NCI-H146 (cell line): ENCODE measurements at regions not wholly inside any gene's neighbourhood (a gene's known extent, or its start where the extent isn't known, plus 50 kb on each side); places are given as distances from the start of the nearest gene placed in this dataset.

ENCODE experiments used
- DNase-seq: peaks from one replicate; lab custom pipeline; 2025; lab: John Stamatoyannopoulos, UW

- no peak for DNase-seq
These were observed 558.7 kb upstream of the VSTM2A start for GRCh38 chr7:53983480-53983879.

- DNase-seq, result no peak
These were observed 557.4 kb upstream of the VSTM2A start for GRCh38 chr7:53984776-53985175.

DNA sequence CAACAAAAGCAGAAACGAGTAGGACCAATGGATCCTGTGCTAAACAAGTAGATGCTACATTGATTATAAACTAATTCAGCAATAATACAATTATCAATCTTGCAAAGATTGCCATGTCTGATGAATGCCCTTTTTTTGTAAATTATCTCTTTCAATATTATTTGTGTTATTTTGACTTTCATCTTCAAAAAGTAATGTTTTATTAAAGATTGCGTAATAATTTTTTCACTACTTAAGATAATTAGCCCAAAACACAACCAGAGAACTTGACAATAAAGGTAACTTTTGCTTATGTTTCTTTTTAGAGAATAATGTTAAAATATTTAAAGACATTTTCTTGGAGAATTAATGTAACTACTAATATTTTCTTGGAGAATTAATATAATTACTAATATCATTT, 553.8 kb upstream of the VSTM2A start:
- no peak for DNase-seq

DNA sequence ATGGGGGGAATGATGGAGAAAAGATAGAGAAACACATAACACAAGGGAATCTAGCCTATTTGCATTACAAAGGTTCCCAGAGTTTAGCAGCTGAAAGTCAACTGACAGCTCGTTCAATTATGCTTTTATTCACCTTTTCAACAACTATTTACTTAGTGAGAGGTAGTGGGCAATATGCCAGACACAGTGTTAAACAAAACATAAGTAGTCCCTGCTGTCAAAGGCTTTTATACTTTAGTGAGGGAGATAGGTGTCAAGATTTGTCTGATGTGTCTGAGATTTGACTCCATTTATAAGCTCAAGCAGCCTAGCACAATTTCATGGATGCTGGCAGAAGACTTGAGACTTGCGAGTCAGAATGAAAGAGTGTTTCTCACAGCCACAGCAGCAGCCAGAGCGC, 549.0 kb upstream of the VSTM2A start:
- DNase-seq, result peak; percentile 57

- DNase-seq, result no peak
These were observed 545.3 kb upstream of the VSTM2A start for GRCh38 chr7:53996876-53997275.

- no peak for DNase-seq
These were observed 527.4 kb upstream of the VSTM2A start for GRCh38 chr7:54014765-54015164.

- no peak for DNase-seq
These were observed 526.9 kb upstream of the VSTM2A start for GRCh38 chr7:54015251-54015650.

DNA sequence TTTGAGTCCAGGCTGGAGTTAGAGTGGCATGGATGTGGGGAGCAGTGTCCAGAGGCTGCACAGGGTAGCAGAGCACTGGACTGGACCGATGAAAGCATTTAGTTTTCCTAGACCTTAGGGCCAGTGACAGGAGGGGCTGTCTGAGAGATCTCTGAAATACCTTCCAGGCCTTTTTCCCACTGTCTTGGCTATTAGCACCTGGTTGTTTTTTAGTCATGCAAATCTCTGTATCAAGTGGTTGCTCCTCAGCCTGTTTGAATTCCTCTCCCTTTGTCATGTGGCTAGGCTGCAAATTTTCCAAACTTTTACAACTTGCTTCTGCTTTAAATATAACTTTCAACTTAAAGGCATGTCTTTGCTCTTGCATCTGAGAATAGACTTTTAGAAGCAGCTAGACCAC, 504.3 kb upstream of the VSTM2A start:
- DNase-seq, result no peak

DNA sequence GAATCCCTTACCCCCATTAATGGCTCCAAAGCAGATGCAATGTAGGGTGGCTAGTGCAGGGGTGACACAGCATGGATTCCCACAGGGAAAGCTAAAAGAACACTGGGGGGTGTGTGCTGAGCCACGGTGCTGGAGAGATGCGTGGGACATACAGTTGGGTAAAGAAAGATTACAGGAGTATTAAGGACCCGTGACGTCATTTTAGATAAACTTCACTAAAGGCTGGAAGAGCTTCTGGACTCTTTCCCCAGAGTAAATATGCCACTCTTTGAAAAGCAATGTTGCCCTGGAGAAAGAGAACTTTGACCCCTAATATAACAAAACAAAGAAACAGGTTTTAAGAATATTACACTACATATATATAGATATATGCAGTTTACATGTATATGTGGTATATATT, 481.5 kb upstream of the VSTM2A start:
- no peak for DNase-seq

- DNase-seq, result no peak
These were observed 475.5 kb upstream of the VSTM2A start for GRCh38 chr7:54066643-54067042.

DNA sequence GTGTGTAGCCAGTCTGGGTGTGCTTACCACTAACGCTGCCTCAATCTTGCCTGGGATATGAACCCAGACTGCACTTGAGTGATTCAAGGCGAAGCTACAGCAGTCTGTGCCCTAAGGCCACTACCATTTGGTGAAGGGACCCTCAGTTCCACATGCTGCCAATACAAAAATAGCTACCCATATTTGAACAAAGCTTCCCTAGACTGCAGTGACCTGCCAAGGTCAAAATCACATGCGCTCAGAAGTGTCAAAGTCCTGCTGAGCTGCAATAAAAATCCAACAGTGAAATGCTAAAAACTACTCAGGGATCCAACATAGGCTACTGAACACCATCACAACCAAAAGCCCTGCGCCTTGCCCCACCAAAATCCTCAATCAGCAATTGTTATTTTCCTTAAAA, 472.3 kb upstream of the VSTM2A start:
- DNase-seq, result no peak

DNA sequence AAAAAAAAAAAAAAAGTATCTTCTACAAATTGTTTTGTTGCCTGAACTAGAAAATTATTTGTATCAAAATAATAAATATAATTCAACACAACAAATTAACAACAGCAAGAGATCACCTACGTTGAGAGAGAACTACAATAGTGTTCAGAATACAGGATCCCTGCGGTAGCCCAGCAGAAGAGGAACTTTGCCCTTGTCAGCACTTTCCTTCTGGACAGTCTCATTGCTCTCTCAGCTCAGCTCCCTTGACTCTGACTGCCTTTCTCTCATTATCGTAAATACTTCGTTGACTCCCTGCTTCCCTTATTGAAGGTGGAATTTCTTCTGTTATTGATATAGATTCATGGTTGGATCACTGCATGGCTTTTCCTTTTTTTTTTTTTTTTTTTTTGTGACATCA, 469.5 kb upstream of the VSTM2A start:
- no peak for DNase-seq

DNA sequence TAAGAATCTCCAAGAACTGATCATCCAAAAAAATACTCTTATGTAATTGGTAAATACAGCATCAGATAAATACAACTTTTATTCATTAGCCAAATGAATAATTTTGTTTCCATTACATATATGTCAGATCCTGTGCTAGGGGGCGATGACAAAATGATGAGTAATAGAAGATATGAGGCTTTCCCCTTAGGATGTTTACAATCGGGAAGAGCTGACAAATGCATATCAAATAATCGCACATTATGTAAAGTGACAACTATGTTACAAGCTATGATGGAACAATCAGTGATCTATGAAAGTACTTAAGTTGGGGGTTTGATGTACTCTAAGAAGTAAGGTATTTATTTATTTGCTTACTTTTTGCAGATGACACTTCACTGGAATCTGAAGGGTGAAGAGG, 465.6 kb upstream of the VSTM2A start:
- DNase-seq, result no peak

- no peak for DNase-seq
These were observed 461.6 kb upstream of the VSTM2A start for GRCh38 chr7:54080525-54080924.

DNA sequence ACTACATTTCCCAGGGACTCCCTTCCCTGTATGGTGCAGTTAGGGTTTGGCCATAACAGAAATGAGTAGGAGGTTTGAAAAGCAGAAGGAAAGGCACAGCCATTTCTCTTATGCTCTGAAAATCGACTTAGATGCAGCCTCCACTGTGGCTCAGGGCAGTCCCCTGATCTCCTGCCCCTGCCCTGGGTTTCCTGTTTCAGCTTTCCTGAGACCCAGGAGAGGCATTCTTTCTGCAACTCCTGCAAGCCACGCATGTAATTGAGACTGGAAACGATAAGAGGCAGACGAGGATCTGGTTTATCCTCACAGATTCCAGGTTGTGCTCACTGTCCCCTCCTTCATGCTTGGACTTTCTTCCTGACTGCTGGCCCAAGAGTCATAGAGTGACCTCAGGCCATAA, 461.2 kb upstream of the VSTM2A start:
- DNase-seq, result no peak

GRCh38 chr7:54084340-54084739, 457.8 kb upstream of the VSTM2A start:
- DNase-seq, result no peak

GRCh38 chr7:54090652-54091213, 451.4 kb upstream of the VSTM2A start:
- DNase-seq, result no peak

DNA sequence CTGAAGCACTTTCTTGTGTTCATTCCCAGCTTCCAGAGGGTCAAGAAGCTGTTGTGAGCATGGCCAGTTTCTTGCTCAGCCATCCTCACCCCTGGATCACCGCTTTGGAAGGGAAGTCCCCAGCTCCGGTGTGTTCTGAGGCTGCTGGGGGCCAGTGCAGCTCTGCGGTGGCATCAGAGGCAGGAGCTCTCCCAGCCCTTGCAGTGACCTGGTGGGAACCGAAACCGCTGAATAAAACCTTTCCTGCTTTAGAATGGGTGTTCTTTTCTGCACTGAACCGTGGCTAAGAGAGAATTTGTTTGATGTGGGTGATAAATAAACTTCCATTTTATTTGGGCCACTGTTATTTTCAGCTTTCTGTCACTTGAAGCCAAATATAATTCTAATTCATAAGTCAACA, 450.9 kb upstream of the VSTM2A start:
- no peak for DNase-seq

- no peak for DNase-seq
These were observed 444.3 kb upstream of the VSTM2A start for GRCh38 chr7:54097886-54098285.

GRCh38 chr7:54109501-54109900, 432.7 kb upstream of the VSTM2A start:
- no peak for DNase-seq

DNA sequence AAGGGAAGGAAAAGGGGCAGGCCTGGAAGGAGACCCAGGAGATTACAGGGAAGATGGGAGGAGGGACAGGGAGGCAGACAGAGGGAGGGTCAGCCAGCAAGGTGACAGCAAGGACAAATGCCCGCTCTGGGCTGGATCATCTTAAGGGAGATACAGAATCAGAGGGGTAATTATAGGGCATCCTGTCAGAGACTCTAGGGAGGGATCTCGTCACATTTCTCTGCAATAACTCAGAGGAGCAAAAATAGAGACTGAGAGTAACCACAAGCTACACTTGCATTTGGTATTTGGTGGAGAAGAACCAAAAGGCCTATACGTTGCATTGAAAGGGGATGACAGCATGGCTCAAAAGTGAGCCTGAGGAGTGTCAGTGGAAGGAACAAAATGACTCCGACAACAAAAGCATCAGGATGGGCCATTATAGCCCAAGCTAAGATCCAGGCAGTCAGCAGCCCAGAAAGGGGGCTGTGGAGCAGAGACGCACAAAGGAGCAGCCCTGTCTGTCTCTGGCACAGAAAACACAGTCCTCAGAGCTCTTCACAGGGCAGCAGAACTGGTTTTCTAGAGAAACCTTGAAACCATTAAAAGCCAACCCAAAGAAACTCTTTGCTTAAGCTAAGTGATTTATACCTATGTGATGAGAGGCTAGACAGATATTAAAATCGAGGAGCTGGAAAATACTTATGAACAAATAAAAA, 430.2 kb upstream of the VSTM2A start:
- DNase-seq, result no peak

GRCh38 chr7:54112567-54112966, 429.6 kb upstream of the VSTM2A start:
- no peak for DNase-seq

DNA sequence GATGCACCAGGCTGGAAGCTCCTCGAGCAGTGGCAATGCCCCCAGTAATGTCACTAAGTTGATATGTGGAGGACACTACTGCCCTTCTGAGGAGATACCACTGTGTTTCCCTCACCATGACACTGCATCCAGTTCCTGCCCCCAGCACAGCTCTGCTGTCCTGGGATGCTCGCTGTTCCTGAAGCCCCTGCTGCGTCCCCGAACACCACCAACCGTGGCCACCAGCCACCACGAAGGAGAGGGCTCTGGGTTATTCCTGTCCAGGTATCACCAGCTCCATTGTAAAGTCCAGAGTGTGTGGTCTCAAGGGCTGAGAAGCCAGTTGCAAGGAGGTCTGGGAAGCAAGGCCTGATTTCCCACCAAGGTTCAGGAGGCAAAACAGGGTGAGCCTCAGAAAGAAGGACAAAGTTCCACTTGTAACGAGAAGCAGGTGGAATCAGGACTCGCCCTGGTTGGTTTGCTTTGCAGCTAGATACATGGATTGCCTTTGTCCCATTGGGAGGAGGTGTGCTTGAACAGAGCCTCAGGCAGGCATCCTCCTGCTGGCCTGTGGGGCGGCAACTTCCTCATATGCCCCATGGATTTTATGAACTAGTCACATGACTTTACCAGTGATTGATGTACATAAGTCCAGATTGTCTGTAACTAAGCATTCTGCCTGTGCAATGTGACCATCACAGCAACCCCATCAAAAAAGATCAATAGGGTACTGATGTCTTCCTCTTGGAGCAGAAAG, 427.0 kb upstream of the VSTM2A start:
- DNase-seq, result no peak

GRCh38 chr7:54116956-54117355, 425.2 kb upstream of the VSTM2A start:
- DNase-seq, result no peak
